Adrenal gland (tissue), 9 donors: ENCODE measurements at regions not wholly inside any gene's neighbourhood (a gene's known extent, or its start where the extent isn't known, plus 50 kb on each side); places are given as distances from the start of the nearest gene placed in this dataset.

ENCODE experiments used
- DNase-seq, 7 donors: peaks; one replicate each; pipeline ENCODE4 v3.0.0-alpha.2; 2019 to 2020
- H3K27ac ChIP-seq, 5 donors: fragments of 200-600 bp; sonication (generic) in 4 of 5; 1 replicate in 3 of 5; 2 replicates in 2 of 5; pipeline versions ENCODE4 v1.5.1 to v1.8.0; 2016 to 2020; ENCODE audit warnings: mild to moderate bottlenecking in 1 of 5
- H3K27me3 ChIP-seq: fragments of 200-600 bp; 2 replicates; pipeline ENCODE4 v1.8.0; 2021
- H3K36me3 ChIP-seq, 2 donors: fragments of 200-600 bp; replicated peaks in 1 of 2; 1 replicate in 1 of 2; 2 replicates in 1 of 2; pipeline versions ENCODE4 v1.5.1 to v1.8.0; 2018 to 2022
- H3K4me1 ChIP-seq, 2 donors: fragments of 200-600 bp; replicated peaks in 1 of 2; 1 replicate in 1 of 2; 2 replicates in 1 of 2; pipeline versions ENCODE4 v1.5.1 to v1.8.0; 2018 to 2021
- H3K4me3 ChIP-seq, 4 donors: fragments of 200-600 bp; sonication (generic) in 3 of 4; one replicate each; pipeline ENCODE4 v1.5.1; 2016 to 2018
- H3K9me3 ChIP-seq, 3 donors: fragments of 200-600 bp; sonication (generic) in 1 of 3; replicated peaks in 1 of 3; 1 replicate in 2 of 3; 2 replicates in 1 of 3; pipeline versions ENCODE4 v1.5.1 to v1.8.0; 2016 to 2021
- POLR2A ChIP-seq, 2 donors: fragments of 450-650 bp; IDR thresholded peaks; one replicate each; pipeline ENCODE4 v1.6.1; 2017; ENCODE audit warnings: antibody characterized with exemption in 2 of 2, mild to moderate bottlenecking in 2 of 2, moderate library complexity in 1 of 2
- WGBS, 4 donors: extraction: QIAGEN DNeasy Blood & Tissue Kit in 2 of 4; methylation state at CpG; one replicate each; pipeline versions ENCODE4 v1.1.5 to v1.1.7; 2013 to 2017; 5-methylcytosine and 5-hydroxymethylcytosine counted together
- intact Hi-C, 2 donors: fragments of 100-400 bp; cut with DNase I; formaldehyde crosslinking; loops; one replicate each; pipeline versions ENCODE4 v1.14.1 to v1.15.0; 2022 to 2023
- TF ChIP-seq, protein P1 (sequence below), 6 experiments: fragments of 450-650 bp in 4 of 6; fragments of 200-600 bp in 2 of 6; sonication (generic) in 1 of 6; IDR thresholded peaks; 1 replicate in 5 of 6; 2 replicates in 1 of 6; pipeline versions ENCODE4 v1.5.1 to v1.8.0; 2016 to 2021; ENCODE audit warnings: antibody characterized with exemption in 6 of 6, mild to moderate bottlenecking in 2 of 6, moderate library complexity in 1 of 6
- donor health status: healthy with polysubstance abuse.
- donor health status: Bipolar disorder and iron deficiency.
- donor health status: DM: yes; HTN: yes; CAD: no.
- donor health status: DM: no; HTN: no; CAD: no.
- donor health status: DM: no; HTN: no; CAD: no.

GRCh38 chr2:200033929-200034328, 78.5 kb downstream of the MAIP1 start:
- 64 to 77% (median 72%) methylated on average over 3 of the region's 3 CpGs for whole genome bisulfite sequencing, 4 donors
- intact Hi-C loops, result no loop called here
- Histone ChIP-seq H3K27me3 (no peaks in the 10 kb centered on the region), H3K9me3 (no peaks in the 10 kb centered on the region), H3K4me3 (no peak overlapping the region), H3K27ac (no peak overlapping the region), H3K4me1 (no peaks in the 10 kb centered on the region), H3K36me3 (no peaks in the 10 kb centered on the region)
- no peak for DNase-seq
- TF ChIP-seq, protein P1, sequence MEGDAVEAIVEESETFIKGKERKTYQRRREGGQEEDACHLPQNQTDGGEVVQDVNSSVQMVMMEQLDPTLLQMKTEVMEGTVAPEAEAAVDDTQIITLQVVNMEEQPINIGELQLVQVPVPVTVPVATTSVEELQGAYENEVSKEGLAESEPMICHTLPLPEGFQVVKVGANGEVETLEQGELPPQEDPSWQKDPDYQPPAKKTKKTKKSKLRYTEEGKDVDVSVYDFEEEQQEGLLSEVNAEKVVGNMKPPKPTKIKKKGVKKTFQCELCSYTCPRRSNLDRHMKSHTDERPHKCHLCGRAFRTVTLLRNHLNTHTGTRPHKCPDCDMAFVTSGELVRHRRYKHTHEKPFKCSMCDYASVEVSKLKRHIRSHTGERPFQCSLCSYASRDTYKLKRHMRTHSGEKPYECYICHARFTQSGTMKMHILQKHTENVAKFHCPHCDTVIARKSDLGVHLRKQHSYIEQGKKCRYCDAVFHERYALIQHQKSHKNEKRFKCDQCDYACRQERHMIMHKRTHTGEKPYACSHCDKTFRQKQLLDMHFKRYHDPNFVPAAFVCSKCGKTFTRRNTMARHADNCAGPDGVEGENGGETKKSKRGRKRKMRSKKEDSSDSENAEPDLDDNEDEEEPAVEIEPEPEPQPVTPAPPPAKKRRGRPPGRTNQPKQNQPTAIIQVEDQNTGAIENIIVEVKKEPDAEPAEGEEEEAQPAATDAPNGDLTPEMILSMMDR (IDR thresholded peaks at IDR 0.05), result no peak
- no peak for TF ChIP-seq POLR2A (IDR thresholded peaks at IDR 0.05)

DNA sequence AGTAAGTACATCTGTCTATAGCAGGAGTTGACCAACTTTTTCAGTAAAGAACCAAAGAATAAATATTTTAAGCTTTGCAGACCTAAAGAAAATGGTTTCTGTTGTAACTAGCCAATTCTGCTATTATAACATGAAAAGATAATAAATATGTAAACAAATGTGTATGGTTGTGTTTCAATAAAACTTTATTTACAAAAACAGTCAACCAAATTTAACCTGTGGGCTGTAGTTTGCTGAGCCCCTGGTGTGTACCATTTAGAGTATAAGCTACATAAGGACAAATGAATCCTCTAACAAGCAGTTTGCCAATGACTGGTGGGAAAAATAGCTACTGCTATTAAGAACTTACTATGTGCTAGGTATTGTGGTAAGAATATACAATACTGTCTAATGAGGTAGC, 79.4 kb downstream of the MAIP1 start:
- intact Hi-C loops, result no loop called here
- no peak overlapping the region for H3K4me3 ChIP-seq
- no peak for DNase-seq
- TF ChIP-seq, protein P1 (IDR thresholded peaks at IDR 0.05), result no peak
- no peak for TF ChIP-seq POLR2A (IDR thresholded peaks at IDR 0.05)
- H3K36me3 ChIP-seq, result no peaks in the 10 kb centered on the region
- H3K4me1 ChIP-seq, result no peaks in the 10 kb centered on the region
- no peaks in the 10 kb centered on the region for H3K27me3 ChIP-seq
- H3K27ac ChIP-seq, result no peak overlapping the region
- no peaks in the 10 kb centered on the region for H3K9me3 ChIP-seq

DNA sequence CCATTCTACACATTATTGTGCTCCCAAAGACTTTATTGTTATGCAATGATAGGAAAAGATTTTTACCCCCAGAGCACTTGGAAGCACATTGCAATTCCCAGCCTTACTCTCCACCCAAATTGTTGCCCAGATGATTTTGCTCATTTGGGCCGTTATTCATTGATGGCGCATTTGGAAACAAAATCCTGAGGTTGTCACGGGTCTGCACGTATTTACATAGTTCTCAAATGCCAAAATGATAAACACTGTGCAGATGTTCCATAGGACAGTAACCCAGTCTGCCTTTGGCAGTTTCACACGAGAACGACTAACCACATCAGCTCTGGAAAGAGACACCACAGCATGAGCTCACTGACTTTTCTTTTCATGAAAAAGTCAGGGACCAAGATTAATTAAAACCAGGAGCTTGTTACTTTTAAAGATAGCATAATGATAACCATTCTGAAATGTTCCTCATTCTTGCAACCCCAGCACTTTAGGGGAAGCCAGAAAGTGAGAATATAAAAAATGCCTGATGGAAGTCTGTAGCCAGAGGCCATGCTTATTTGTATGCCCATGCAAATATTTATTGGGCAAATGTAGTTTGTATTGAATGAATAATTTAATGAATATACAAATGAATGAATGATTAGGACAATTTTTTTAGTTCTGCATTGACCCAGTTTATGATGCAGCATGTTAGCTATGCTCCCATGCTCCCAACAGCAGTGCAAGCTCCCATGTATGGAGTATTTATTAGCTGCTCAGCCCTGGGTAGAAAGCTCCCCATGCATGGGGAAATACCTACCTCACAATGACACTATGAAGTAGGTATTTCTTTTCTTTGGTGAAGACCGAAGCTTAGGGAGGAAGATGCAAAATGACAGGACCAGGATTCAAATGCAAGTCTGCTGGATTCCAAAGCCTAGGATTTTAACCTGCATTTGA, 84.6 kb downstream of the MAIP1 start:
- H3K9me3 ChIP-seq, result no peaks in the 10 kb centered on the region
- no peak for TF ChIP-seq POLR2A (IDR thresholded peaks at IDR 0.05)
- TF ChIP-seq, protein P1 (IDR thresholded peaks at IDR 0.05), result no peak
- no peak for DNase-seq
- H3K36me3 ChIP-seq, result no peaks in the 10 kb centered on the region
- no peak overlapping the region for H3K27ac ChIP-seq
- 64 to 75% (median 73%) methylated on average over 7 of the region's 7 CpGs for WGBS, 4 donors
- H3K4me1 ChIP-seq, result no peaks in the 10 kb centered on the region
- H3K4me3 ChIP-seq, result no peak overlapping the region
- H3K27me3 ChIP-seq, result no peaks in the 10 kb centered on the region
- intact Hi-C loops, result loop anchor here in 1 of 2 donors (5.0 kb wide), 1 partner anchor 33 kb away; no protein-coding TSS in a partner anchor

GRCh38 chr2:200040831-200041230, 85.4 kb downstream of the MAIP1 start:
- no peak overlapping the region for H3K27ac ChIP-seq
- no peak overlapping the region for H3K4me3 ChIP-seq
- no peak for TF ChIP-seq POLR2A (IDR thresholded peaks at IDR 0.05)
- TF ChIP-seq, protein P1 (IDR thresholded peaks at IDR 0.05), result no peak
- H3K36me3 ChIP-seq, result no peaks in the 10 kb centered on the region
- no peaks in the 10 kb centered on the region for H3K27me3 ChIP-seq
- WGBS, 4 donors, result 78 to 89% (median 88%) methylated on average over 2 of the region's 2 CpGs
- H3K9me3 ChIP-seq, result no peaks in the 10 kb centered on the region
- H3K4me1 ChIP-seq, result no peaks in the 10 kb centered on the region
- intact Hi-C loops, result loop anchor here in 1 of 2 donors (5.0 kb wide), 1 partner anchor 34 kb away; no protein-coding TSS in a partner anchor
- DNase-seq, result no peak
